ENCODE measurements at regions not wholly inside any gene's neighbourhood (a gene's known extent, or its start where the extent isn't known, plus 50 kb on each side); places are given as distances from the start of the nearest gene placed in this dataset.

- no peak for DNase-seq
Observed at GRCh38 chr13:76459863-76460262, 426.3 kb downstream of the KCTD12 start.

GRCh38 chr13:76455960-76456359 is 430.2 kb downstream of the KCTD12 start:
- no peak for DNase-seq

GRCh38 chr13:76454991-76455390 is 431.2 kb downstream of the KCTD12 start:
- no peak for DNase-seq

GRCh38 chr13:76449716-76450115 is 436.5 kb downstream of the KCTD12 start:
- DNase-seq = no peak

GRCh38 chr13:76446191-76446590 is 440.0 kb downstream of the KCTD12 start:
- DNase-seq = no peak

- no peak for DNase-seq
Observed at GRCh38 chr13:76440568-76440967, 445.6 kb downstream of the KCTD12 start.

GRCh38 chr13:76439546-76439945 is 446.7 kb downstream of the KCTD12 start:
- no peak for DNase-seq

GRCh38 chr13:76438050-76438449 is 448.2 kb downstream of the KCTD12 start:
- no peak for DNase-seq

- DNase-seq = no peak
Observed at GRCh38 chr13:76425935-76426334, 460.3 kb downstream of the KCTD12 start.

- no peak for DNase-seq
Observed at GRCh38 chr13:76421011-76421410, 465.2 kb downstream of the KCTD12 start.

- DNase-seq = no peak
Observed at GRCh38 chr13:76418404-76418803, 467.8 kb downstream of the KCTD12 start.

GRCh38 chr13:76414320-76414719 is 471.9 kb downstream of the KCTD12 start:
- no peak for DNase-seq

GRCh38 chr13:76406243-76406642 is 480.0 kb downstream of the KCTD12 start:
- no peak for DNase-seq

GRCh38 chr13:76398425-76398824 is 487.8 kb downstream of the KCTD12 start:
- no peak for DNase-seq

- no peak for DNase-seq
Observed at GRCh38 chr13:76397413-76397812, 488.8 kb downstream of the KCTD12 start.

GRCh38 chr13:76389321-76389720 is 496.9 kb downstream of the KCTD12 start:
- no peak for DNase-seq

GRCh38 chr13:76387566-76387965 is 498.6 kb downstream of the KCTD12 start:
- peak in 3 of 56 donors; percentile 0 to 4 (median 1) for DNase-seq

GRCh38 chr13:76386321-76386720 is 499.9 kb downstream of the KCTD12 start:
- DNase-seq = no peak

- DNase-seq = no peak
Observed at GRCh38 chr13:76385586-76385985, 500.6 kb downstream of the KCTD12 start.

GRCh38 chr13:76383676-76384461 is 502.3 kb downstream of the KCTD12 start:
- peak in 2 of 56 donors; percentile 9 to 19 for DNase-seq

- peak in 4 of 56 donors; percentile 5 to 12 (median 8) for DNase-seq
Observed at GRCh38 chr13:76380446-76381065, 505.6 kb downstream of the KCTD12 start.

- no peak for DNase-seq
Observed at GRCh38 chr13:76379341-76380105, 506.7 kb downstream of the KCTD12 start.

All from amygdala (tissue), 56 donors.